ENCODE measurements at regions not wholly inside any gene's neighbourhood (a gene's known extent, or its start where the extent isn't known, plus 50 kb on each side); places are given as distances from the start of the nearest gene placed in this dataset.

GRCh38 chr14:101110729-101111619, 207.5 kb upstream of the RTL1 start:
- DNase-seq, result no peak

GRCh38 chr14:101111620-101112290, 208.2 kb upstream of the RTL1 start:
- no peak for DNase-seq

GRCh38 chr14:101112351-101113107, 209.0 kb upstream of the RTL1 start:
- DNase-seq, result no peak

- DNase-seq, result no peak
These were observed 209.6 kb upstream of the RTL1 start for GRCh38 chr14:101113108-101113612.

- DNase-seq, result no peak
These were observed 210.6 kb upstream of the RTL1 start for GRCh38 chr14:101113835-101114725.

DNA sequence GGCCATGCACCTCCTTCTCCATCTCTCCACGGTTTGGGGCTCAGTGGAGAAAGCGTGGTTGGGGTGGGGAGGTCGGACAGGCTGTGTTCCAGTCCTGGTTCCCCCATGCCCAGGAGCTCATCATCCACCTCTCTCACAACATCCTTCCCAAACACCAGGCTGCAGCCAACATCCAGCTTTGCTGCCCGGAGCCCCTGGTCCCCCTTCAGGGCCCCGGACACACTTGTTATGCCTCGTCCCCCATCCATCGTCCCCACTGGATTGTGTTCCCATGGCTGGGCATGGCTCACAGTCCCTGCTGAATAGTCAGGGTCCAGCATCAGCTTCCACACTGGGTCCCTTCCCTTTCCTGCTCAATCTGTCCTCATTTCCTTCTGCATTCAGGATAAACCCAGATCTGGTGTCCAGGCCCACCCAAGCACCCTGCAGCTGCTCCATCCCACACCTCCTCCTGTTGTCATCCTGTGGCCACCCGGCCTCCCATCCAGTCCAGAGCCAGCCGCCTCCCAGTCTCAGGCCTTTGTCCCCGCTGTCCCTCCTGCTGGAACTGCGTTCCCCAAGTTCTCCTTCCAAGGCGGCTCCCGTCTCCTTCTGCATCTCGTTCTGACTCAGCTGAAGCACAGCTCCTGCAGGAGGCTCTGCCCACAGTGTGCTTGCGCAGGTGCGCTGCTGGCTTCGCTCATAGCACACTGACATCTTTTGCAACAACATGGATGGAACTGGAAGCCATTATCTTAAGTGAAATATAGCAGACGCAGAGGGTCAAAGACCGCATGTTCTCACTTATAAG, 211.4 kb upstream of the RTL1 start:
- no peak for DNase-seq

DNA sequence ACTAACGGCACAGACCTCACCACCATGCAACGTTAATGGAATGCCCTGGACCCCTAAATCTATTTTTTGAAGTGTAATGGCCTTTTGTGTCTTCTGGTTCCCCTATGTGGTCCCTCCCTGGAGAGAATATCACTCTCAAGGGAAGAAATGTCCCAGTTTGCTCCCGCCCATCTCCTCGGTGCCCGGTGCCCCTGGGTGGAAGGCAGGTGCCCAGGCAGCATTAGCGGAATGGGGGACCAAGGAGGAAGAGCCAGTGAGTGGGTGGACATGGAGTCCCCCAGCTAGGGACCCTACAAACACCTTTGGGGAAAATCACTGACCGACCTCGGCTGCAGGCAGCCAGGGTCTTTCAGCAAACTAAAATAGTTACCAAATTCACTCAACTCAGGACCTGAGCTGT, 212.1 kb upstream of the RTL1 start:
- DNase-seq, result no peak

DNA sequence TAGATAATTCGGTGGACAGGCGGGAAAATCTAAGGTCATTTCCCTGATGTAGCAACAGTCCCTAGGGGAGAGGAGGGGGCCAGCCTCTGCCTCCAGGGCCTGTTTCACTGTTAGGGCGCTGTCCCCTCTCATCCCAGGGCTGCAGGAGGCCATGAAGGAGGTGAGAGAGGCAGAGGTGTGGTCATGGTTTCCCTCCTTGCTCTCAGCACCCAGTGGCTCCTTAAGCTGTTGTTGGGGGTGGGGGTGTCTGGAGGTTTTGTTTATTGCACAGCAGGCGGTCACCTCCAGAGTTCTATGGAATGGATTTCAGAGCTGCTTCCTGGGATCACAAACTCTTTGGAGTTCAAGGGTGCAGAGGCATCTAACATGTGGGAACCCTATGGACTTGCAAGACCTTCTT, 212.5 kb upstream of the RTL1 start:
- no peak for DNase-seq

- no peak for DNase-seq
These were observed 213.1 kb upstream of the RTL1 start for GRCh38 chr14:101116486-101117130.

DNA sequence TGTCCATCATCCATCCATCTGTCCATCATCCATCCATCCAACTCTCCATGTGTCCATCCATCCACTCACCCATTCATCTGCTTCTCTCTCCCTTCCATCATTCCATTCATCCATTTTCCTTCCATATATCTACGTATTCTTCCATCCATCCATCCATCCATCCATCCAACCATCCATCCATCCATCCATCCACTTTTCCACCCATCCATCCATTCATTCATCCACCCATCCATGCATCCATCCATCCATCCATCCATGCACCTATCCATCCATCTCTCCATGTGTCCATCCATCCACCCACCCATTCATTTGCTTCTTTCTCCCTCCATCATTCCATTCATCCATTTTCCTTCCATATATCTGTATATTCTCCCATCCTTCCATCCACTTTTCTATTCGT, 214.0 kb upstream of the RTL1 start:
- no peak for DNase-seq

DNA sequence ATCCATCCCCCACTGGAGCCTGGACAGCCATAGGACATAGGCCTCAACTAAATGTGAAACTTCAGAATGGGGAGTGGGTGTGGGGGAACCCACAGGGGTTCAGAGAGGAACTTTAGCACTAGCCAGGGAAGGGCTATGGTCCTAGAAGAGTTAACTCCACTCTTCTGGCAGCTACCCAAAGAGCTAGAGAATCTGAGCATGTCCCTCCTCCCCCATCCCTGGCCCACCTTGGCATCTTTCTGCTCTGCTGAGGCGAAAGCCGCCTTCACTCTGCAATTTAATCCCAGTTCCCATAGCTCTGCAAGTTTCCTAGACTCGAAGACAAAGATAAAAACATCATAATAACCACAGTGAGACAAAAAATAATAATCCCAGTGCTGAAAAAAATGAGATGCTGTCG, 214.7 kb upstream of the RTL1 start:
- no peak for DNase-seq

DNA sequence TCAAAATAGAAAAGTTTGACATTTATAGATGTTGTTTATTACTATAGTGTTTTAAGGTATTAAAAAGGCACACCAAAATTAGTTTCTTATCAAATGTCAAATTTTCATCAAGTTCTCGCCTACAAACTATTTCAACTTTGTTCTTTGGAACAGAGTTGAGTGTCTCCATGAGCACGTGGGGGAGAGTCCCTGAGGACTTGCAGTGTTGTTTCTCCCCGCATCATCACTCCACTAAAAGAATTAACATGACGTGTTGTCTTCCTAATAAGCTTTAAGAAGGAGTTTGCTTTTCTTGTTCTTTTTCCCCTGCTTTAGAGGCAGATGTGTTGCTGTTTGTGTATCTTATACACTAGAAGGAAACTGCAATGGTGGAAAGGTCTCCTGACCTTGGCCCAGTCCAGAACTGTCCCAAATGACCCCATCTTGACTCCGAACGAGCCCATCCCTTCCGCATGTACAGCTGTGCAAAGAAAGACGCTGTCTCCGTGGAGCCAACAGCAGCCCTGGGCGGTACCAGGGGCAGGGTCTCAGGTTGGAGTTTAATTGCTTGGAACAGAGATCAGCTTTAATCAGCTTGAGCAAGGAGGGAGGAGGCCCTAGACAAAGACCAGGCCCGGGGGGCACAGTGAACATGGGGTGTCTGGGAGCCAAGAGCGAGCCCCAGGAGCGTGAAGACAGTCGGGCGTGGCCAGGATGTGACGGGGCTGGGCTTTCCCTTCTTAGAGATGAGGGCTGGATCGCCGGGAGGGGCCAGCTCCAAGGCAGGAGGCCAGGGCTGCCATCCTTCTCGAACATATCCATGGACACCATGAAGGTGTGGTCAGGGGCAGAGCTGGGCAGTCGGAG, 215.4 kb upstream of the RTL1 start:
- DNase-seq, result no peak

DNA sequence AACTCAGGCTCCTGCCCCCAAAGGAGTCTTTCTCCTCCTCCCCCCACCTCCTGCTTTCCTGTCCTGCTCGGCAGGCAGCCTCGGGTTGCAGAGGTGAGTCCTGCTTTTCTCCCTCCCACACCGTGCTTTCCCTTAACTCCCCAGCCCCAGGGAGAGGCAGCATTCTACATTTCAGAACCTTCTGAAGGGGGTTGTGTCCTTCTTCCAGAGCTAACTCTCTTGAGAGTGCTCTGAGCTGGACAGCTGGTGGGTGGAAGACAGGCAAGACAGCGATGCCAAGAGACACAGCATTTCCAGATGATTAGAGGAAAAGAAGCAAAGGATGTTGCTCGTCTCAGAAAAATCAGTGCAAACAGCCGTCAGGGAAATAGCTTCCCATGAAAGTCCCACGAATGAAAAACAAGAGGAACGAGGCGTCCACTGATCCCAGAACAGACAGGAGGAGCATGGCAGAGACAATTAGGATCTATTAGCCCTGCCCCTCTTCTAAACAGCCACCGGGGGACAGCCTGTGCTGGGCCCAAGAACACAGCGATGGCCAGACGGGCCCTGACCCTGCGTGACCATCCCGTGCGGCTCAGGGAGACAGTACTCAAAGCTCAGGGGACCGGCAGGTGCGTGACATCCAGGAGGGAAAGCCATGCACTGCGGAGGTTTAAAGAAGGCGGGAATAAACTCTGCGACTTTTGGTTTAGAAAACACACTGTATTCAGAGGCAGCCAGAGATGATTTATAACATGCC, 216.5 kb upstream of the RTL1 start:
- peak; percentile 39 for DNase-seq

DNA sequence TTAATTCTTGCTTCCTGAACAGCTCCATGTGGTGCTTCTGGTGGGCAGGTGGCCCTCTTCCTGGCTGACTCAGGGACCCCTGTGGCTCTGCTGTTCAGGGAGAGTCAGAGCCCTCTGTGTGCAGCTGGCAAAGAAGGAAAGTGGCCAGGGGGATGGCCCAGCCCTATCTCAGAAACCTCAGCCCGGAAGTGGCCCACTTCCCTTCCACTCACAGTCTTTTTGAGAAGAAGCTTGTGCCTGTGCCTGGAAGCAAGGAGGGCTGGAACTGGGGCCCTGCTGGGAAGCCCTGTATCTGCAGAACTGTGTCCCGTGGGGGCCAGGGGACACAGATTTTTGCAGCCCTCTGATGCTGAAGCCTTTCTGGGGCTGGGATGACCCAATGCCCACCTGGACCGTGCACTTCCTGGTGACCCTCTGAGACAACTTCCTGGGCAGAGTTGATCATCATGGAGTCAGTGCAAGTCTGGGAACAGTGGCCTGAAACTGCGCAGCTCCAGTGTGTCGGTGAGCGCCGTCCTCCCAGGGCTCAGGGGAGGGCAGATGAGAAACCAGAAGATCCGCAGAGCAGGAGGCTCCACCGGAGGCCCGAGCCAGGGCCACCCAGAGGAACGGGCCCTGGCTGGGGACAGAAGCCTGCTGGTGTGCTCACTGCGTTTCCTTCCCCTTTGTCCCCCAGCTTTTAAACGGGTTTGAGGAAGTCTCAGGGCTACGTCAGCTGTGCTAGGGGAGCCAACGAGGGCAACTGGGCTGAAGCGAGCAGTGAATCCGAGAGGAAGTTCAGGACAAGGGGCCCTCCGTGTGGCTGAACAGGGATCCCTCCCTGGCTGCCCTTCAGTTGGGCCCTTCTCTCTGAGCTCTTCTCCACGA, 217.4 kb upstream of the RTL1 start:
- DNase-seq, result peak; percentile 39

GRCh38 chr14:101121508-101122139, 218.1 kb upstream of the RTL1 start:
- DNase-seq, result no peak

- DNase-seq, result no peak
These were observed 219.0 kb upstream of the RTL1 start for GRCh38 chr14:101122237-101123141.
